ENCODE measurements at regions not wholly inside any gene's neighbourhood (a gene's known extent, or its start where the extent isn't known, plus 50 kb on each side); places are given as distances from the start of the nearest gene placed in this dataset.

- TF ChIP-seq CTCF (IDR thresholded peaks at IDR 0.05; ENCODE audit: low read length) (no peak), EZH2 (IDR thresholded peaks at IDR 0.05; ENCODE audit: borderline replicate concordance, low read length) (no peak)
- Histone ChIP-seq H2AFZ (ENCODE audit: low read length) (no peak overlapping the region), H3K4me3 (ENCODE audit: low read depth, low read length, poor library complexity, severe bottlenecking) (no peak overlapping the region), H3K4me1 (ENCODE audit: insufficient read depth, low read length, severe bottlenecking) (no peaks in the 10 kb centered on the region), H4K20me1 (ENCODE audit: insufficient read depth, low read length) (no peaks in the 10 kb centered on the region), H3K9me3 (ENCODE audit: low read length) (no peaks in the 10 kb centered on the region), H3F3A (ENCODE audit: insufficient read depth, low read length) (no peaks in the 10 kb centered on the region), H3K27ac (ENCODE audit: low read depth, low read length, poor library complexity, severe bottlenecking) (no peak overlapping the region), H3K27me3 (ENCODE audit: insufficient read depth, low read length) (no peaks in the 10 kb centered on the region), H3K36me3 (ENCODE audit: insufficient read depth, low read length) (no peaks in the 10 kb centered on the region), H3K79me2 (ENCODE audit: insufficient read depth, low read length) (no peaks in the 10 kb centered on the region), H3K4me2 (ENCODE audit: low read length) (no peak overlapping the region), H3K9ac (ENCODE audit: low read length) (no peak overlapping the region), H3K9me2 (ENCODE audit: low read depth, low read length) (no peaks in the 10 kb centered on the region)
Observed at GRCh38 chr18:11391661-11392060, 217.7 kb upstream of the SLC35G4 start.

GRCh38 chr18:11388755-11389680, 220.4 kb upstream of the SLC35G4 start:
- H3K9me2 ChIP-seq (ENCODE audit: low read depth, low read length) = no peaks in the 10 kb centered on the region
- no peaks in the 10 kb centered on the region for H3K36me3 ChIP-seq (ENCODE audit: insufficient read depth, low read length)
- H3K4me2 ChIP-seq (ENCODE audit: low read length) = no peak overlapping the region
- no peak overlapping the region for H3K27ac ChIP-seq (ENCODE audit: low read depth, low read length, poor library complexity, severe bottlenecking)
- no peak overlapping the region for H2AFZ ChIP-seq (ENCODE audit: low read length)
- no peak overlapping the region for H3K9ac ChIP-seq (ENCODE audit: low read length)
- H3F3A ChIP-seq (ENCODE audit: insufficient read depth, low read length) = no peaks in the 10 kb centered on the region
- H3K4me1 ChIP-seq (ENCODE audit: insufficient read depth, low read length, severe bottlenecking) = no peaks in the 10 kb centered on the region
- no peak for TF ChIP-seq EZH2 (IDR thresholded peaks at IDR 0.05; ENCODE audit: borderline replicate concordance, low read length)
- no peak for TF ChIP-seq CTCF (IDR thresholded peaks at IDR 0.05; ENCODE audit: low read length)
- no peaks in the 10 kb centered on the region for H3K27me3 ChIP-seq (ENCODE audit: insufficient read depth, low read length)
- no peaks in the 10 kb centered on the region for H3K79me2 ChIP-seq (ENCODE audit: insufficient read depth, low read length)
- no peaks in the 10 kb centered on the region for H3K9me3 ChIP-seq (ENCODE audit: low read length)
- H4K20me1 ChIP-seq (ENCODE audit: insufficient read depth, low read length) = no peaks in the 10 kb centered on the region
- H3K4me3 ChIP-seq (ENCODE audit: low read depth, low read length, poor library complexity, severe bottlenecking) = no peak overlapping the region

- H3K27ac ChIP-seq (ENCODE audit: low read depth, low read length, poor library complexity, severe bottlenecking) = no peak overlapping the region
- TF ChIP-seq EZH2 (IDR thresholded peaks at IDR 0.05; ENCODE audit: borderline replicate concordance, low read length) = no peak
- peak; percentile 30; the same call in 1 of the 2 replicates for TF ChIP-seq CTCF (IDR thresholded peaks at IDR 0.05; ENCODE audit: low read length)
- no peaks in the 10 kb centered on the region for H3K9me2 ChIP-seq (ENCODE audit: low read depth, low read length)
- H3K9me3 ChIP-seq (ENCODE audit: low read length) = no peaks in the 10 kb centered on the region
- H2AFZ ChIP-seq (ENCODE audit: low read length) = no peak overlapping the region
- H4K20me1 ChIP-seq (ENCODE audit: insufficient read depth, low read length) = no peaks in the 10 kb centered on the region
- no peaks in the 10 kb centered on the region for H3F3A ChIP-seq (ENCODE audit: insufficient read depth, low read length)
- H3K79me2 ChIP-seq (ENCODE audit: insufficient read depth, low read length) = no peaks in the 10 kb centered on the region
- no peak overlapping the region for H3K9ac ChIP-seq (ENCODE audit: low read length)
- H3K4me1 ChIP-seq (ENCODE audit: insufficient read depth, low read length, severe bottlenecking) = no peaks in the 10 kb centered on the region
- no peaks in the 10 kb centered on the region for H3K27me3 ChIP-seq (ENCODE audit: insufficient read depth, low read length)
- H3K4me3 ChIP-seq (ENCODE audit: low read depth, low read length, poor library complexity, severe bottlenecking) = no peak overlapping the region
- no peaks in the 10 kb centered on the region for H3K36me3 ChIP-seq (ENCODE audit: insufficient read depth, low read length)
- no peak overlapping the region for H3K4me2 ChIP-seq (ENCODE audit: low read length)
Observed at GRCh38 chr18:11387880-11388279, 221.5 kb upstream of the SLC35G4 start.
